ENCODE measurements at regions not wholly inside any gene's neighbourhood (a gene's known extent, or its start where the extent isn't known, plus 50 kb on each side); places are given as distances from the start of the nearest gene placed in this dataset.

- peaks cover 2% of the 10 kb centered on the region for H3K9me3 Mint-ChIP-seq (ENCODE audit: unreplicated experiment)
- H3K4me1 Mint-ChIP-seq (ENCODE audit: low read depth, unreplicated experiment) = no peaks in the 10 kb centered on the region
- peaks cover 5% of the 10 kb centered on the region for H3K36me3 Mint-ChIP-seq (ENCODE audit: unreplicated experiment)
- no peak overlapping the region for H3K4me3 Mint-ChIP-seq (ENCODE audit: unreplicated experiment)
- no peak for DNase-seq
- TF ChIP-seq CTCF (IDR thresholded peaks at IDR 0.05; ENCODE audit: partially characterized antibody, unreplicated experiment) = no peak
- H3K27me3 Mint-ChIP-seq (ENCODE audit: unreplicated experiment) = peaks cover 7% of the 10 kb centered on the region
- H3K27ac Mint-ChIP-seq (ENCODE audit: unreplicated experiment) = no peak overlapping the region
Measured at GRCh38 chr2:239905884-239906654, 119.1 kb downstream of the NDUFA10 start.

- Mint-ChIP-seq H3K27me3 (ENCODE audit: unreplicated experiment) (peaks cover 7% of the 10 kb centered on the region), H3K4me1 (ENCODE audit: low read depth, unreplicated experiment) (no peaks in the 10 kb centered on the region), H3K36me3 (ENCODE audit: unreplicated experiment) (peaks cover 5% of the 10 kb centered on the region), H3K9me3 (ENCODE audit: unreplicated experiment) (no peaks in the 10 kb centered on the region), H3K4me3 (ENCODE audit: unreplicated experiment) (no peak overlapping the region), H3K27ac (ENCODE audit: unreplicated experiment) (no peak overlapping the region)
- DNase-seq = no peak
- TF ChIP-seq CTCF (IDR thresholded peaks at IDR 0.05; ENCODE audit: partially characterized antibody, unreplicated experiment) = no peak
Measured at GRCh38 chr2:239905306-239905705, 119.8 kb downstream of the NDUFA10 start.

GRCh38 chr2:239904496-239904895, 120.6 kb downstream of the NDUFA10 start:
- no peak overlapping the region for H3K27ac Mint-ChIP-seq (ENCODE audit: unreplicated experiment)
- H3K4me1 Mint-ChIP-seq (ENCODE audit: low read depth, unreplicated experiment) = no peaks in the 10 kb centered on the region
- peaks cover 7% of the 10 kb centered on the region for H3K27me3 Mint-ChIP-seq (ENCODE audit: unreplicated experiment)
- no peaks in the 10 kb centered on the region for H3K9me3 Mint-ChIP-seq (ENCODE audit: unreplicated experiment)
- no peak overlapping the region for H3K4me3 Mint-ChIP-seq (ENCODE audit: unreplicated experiment)
- no peak for DNase-seq
- TF ChIP-seq CTCF (IDR thresholded peaks at IDR 0.05; ENCODE audit: partially characterized antibody, unreplicated experiment) = no peak
- H3K36me3 Mint-ChIP-seq (ENCODE audit: unreplicated experiment) = peaks cover 5% of the 10 kb centered on the region

- Mint-ChIP-seq H3K4me3 (ENCODE audit: unreplicated experiment) (no peak overlapping the region), H3K9me3 (ENCODE audit: unreplicated experiment) (no peaks in the 10 kb centered on the region), H3K4me1 (ENCODE audit: low read depth, unreplicated experiment) (no peaks in the 10 kb centered on the region), H3K27ac (ENCODE audit: unreplicated experiment) (no peak overlapping the region), H3K27me3 (ENCODE audit: unreplicated experiment) (peaks cover 7% of the 10 kb centered on the region), H3K36me3 (ENCODE audit: unreplicated experiment) (peaks cover 5% of the 10 kb centered on the region)
- TF ChIP-seq CTCF (IDR thresholded peaks at IDR 0.05; ENCODE audit: partially characterized antibody, unreplicated experiment) = no peak
- no peak for DNase-seq
Measured at GRCh38 chr2:239903803-239904202, 121.3 kb downstream of the NDUFA10 start.

DNA sequence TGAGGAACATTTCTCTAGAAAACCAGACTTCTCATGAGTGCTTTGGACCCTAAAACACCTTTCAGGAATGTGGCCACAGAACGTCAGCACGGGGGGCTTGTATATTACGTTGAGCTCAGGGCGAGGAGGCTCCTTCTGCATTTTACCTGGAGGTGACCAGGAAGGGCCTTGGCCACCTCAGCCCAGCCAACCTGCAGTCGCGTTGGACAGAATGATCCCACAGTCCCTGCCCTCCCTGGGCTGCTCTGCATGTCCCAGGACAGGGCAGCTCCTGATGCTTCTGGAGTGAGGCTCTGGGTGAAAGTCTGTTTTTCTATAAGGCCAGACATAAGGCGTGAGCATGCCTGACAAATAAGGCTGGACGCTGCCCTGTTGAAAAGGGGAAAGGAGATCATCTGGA, 121.9 kb downstream of the NDUFA10 start:
- TF ChIP-seq CTCF (IDR thresholded peaks at IDR 0.05; ENCODE audit: partially characterized antibody, unreplicated experiment) = no peak
- no peaks in the 10 kb centered on the region for H3K4me1 Mint-ChIP-seq (ENCODE audit: low read depth, unreplicated experiment)
- no peak overlapping the region for H3K4me3 Mint-ChIP-seq (ENCODE audit: unreplicated experiment)
- no peak overlapping the region for H3K27ac Mint-ChIP-seq (ENCODE audit: unreplicated experiment)
- no peaks in the 10 kb centered on the region for H3K9me3 Mint-ChIP-seq (ENCODE audit: unreplicated experiment)
- H3K36me3 Mint-ChIP-seq (ENCODE audit: unreplicated experiment) = peaks cover 5% of the 10 kb centered on the region
- peaks cover 7% of the 10 kb centered on the region for H3K27me3 Mint-ChIP-seq (ENCODE audit: unreplicated experiment)
- DNase-seq = no peak
